CD14-positive monocyte (primary cell): ENCODE measurements at regions not wholly inside any gene's neighbourhood (a gene's known extent, or its start where the extent isn't known, plus 50 kb on each side); places are given as distances from the start of the nearest gene placed in this dataset.

Experiments
- DNase-seq, 3 donors: peaks; one replicate each; pipeline ENCODE4 v3.0.0-alpha.2; 2011 to 2022
- H2AFZ ChIP-seq: 2 replicates; pipeline ENCODE4 v1.6.0; 2012; ENCODE audit warnings: mild to moderate bottlenecking, low read depth, low read length, inconsistent platforms; ENCODE audit not compliant: insufficient read depth, poor library complexity, severe bottlenecking
- H3K27ac ChIP-seq, 2 donors: 1 replicate in 1 of 2; 2 replicates in 1 of 2; pipeline ENCODE4 v1.5.1; 2012 to 2013; ENCODE audit warnings: low read length in 2 of 2, control low read depth in 1 of 2, inconsistent platforms in 1 of 2, low read depth in 1 of 2, mild to moderate bottlenecking in 1 of 2
- H3K27me3 ChIP-seq, 2 donors: one replicate each; pipeline versions ENCODE4 v1.6.0 to v1.6.1; 2011 to 2013; ENCODE audit warnings: low read length in 2 of 2; ENCODE audit not compliant: control insufficient read depth in 2 of 2, insufficient read depth in 2 of 2
- H3K36me3 ChIP-seq, 2 donors: replicated peaks in 1 of 2; 1 replicate in 1 of 2; 2 replicates in 1 of 2; pipeline versions ENCODE4 v1.5.1 to v1.6.1; 2012 to 2013; ENCODE audit warnings: low read length in 2 of 2, control low read depth in 1 of 2, inconsistent platforms in 1 of 2, mild to moderate bottlenecking in 1 of 2; ENCODE audit not compliant: insufficient read depth in 2 of 2, control insufficient read depth in 1 of 2
- H3K4me1 ChIP-seq, 2 donors: 1 replicate in 1 of 2; 2 replicates in 1 of 2; pipeline versions ENCODE4 v1.5.1 to v1.6.1; 2012 to 2013; ENCODE audit warnings: low read length in 2 of 2, control low read depth in 1 of 2, inconsistent platforms in 1 of 2, mild to moderate bottlenecking in 1 of 2, moderate library complexity in 1 of 2; ENCODE audit not compliant: insufficient read depth in 2 of 2, control insufficient read depth in 1 of 2
- H3K4me2 ChIP-seq: replicated peaks from 2 replicates; pipeline ENCODE3; 2012; ENCODE audit warnings: low read length, moderate library complexity, mild to moderate bottlenecking; ENCODE audit not compliant: poor library complexity, severe bottlenecking; ENCODE audit errors: extremely low read depth
- H3K4me3 ChIP-seq, 3 experiments: fragments of 200-600 bp in 1 of 3; sonication (generic) in 1 of 3; replicated peaks in 1 of 3; 1 replicate in 2 of 3; 2 replicates in 1 of 3; pipeline ENCODE4 v1.5.1; 2011 to 2013; ENCODE audit warnings: low read length in 3 of 3, mild to moderate bottlenecking in 3 of 3, control low read depth in 2 of 3, low read depth in 2 of 3, inconsistent platforms in 1 of 3, moderate library complexity in 1 of 3
- H3K79me2 ChIP-seq: 2 replicates; pipeline ENCODE4 v1.6.0; 2012; ENCODE audit warnings: mild to moderate bottlenecking, control low read depth, inconsistent platforms, low read length, moderate library complexity; ENCODE audit not compliant: insufficient read depth
- H3K9ac ChIP-seq: 2 replicates; pipeline ENCODE4 v1.6.0; 2017; ENCODE audit warnings: low read length, mild to moderate bottlenecking; ENCODE audit not compliant: insufficient read depth, poor library complexity, severe bottlenecking
- H3K9me3 ChIP-seq, 2 donors: replicated peaks in 1 of 2; 1 replicate in 1 of 2; 2 replicates in 1 of 2; pipeline versions ENCODE4 v1.5.1 to v1.6.1; 2012 to 2013; ENCODE audit warnings: low read length in 2 of 2, control low read depth in 1 of 2; ENCODE audit not compliant: control insufficient read depth in 1 of 2, insufficient read depth in 1 of 2
- H4K20me1 ChIP-seq: 2 replicates; pipeline ENCODE4 v1.6.0; 2012; ENCODE audit warnings: mild to moderate bottlenecking, low read length, control low read depth, moderate library complexity; ENCODE audit not compliant: insufficient read depth
- H3K27ac Mint-ChIP-seq, 7 donors: one replicate each; pipeline ENCODE4 v1.8.0; 2020; ENCODE audit warnings: mild to moderate bottlenecking in 7 of 7, mixed read lengths in 7 of 7, moderate library complexity in 6 of 7, inconsistent platforms in 2 of 7
- H3K27me3 Mint-ChIP-seq, 3 donors: one replicate each; pipeline ENCODE4 v1.8.0; 2021 to 2022; ENCODE audit warnings: low read depth in 3 of 3, mild to moderate bottlenecking in 3 of 3, mixed read lengths in 3 of 3, moderate library complexity in 3 of 3, inconsistent platforms in 1 of 3
- H3K36me3 Mint-ChIP-seq, 2 donors: one replicate each; pipeline ENCODE4 v1.8.0; 2020; ENCODE audit warnings: mixed read lengths in 2 of 2, inconsistent platforms in 1 of 2, mild to moderate bottlenecking in 1 of 2
- H3K4me1 Mint-ChIP-seq: one replicate; pipeline ENCODE4 v1.8.0; 2020; ENCODE audit warnings: mild to moderate bottlenecking, mixed read lengths
- H3K4me3 Mint-ChIP-seq, 2 donors: one replicate each; pipeline ENCODE4 v1.8.0; 2020; ENCODE audit warnings: mild to moderate bottlenecking in 2 of 2, mixed read lengths in 2 of 2, moderate library complexity in 1 of 2
- H3K9me3 Mint-ChIP-seq, 7 donors: one replicate each; pipeline ENCODE4 v1.8.0; 2020 to 2022; ENCODE audit warnings: mixed read lengths in 7 of 7, mild to moderate bottlenecking in 6 of 7, moderate library complexity in 6 of 7, inconsistent platforms in 2 of 7
- CTCF ChIP-seq: fragments of 200-600 bp; IDR thresholded peaks from one replicate; pipeline ENCODE4 v1.8.0; 2022; ENCODE audit warnings: antibody characterized with exemption, mild to moderate bottlenecking
- WGBS: methylation state at CpG from one replicate; pipeline ENCODE4 v1.1.5; 2013; ENCODE audit warnings: missing lambda C conversion rate; ENCODE audit not compliant: insufficient coverage; 5-methylcytosine and 5-hydroxymethylcytosine counted together
- intact Hi-C, 2 donors: fragments of 100-400 bp; cut with micrococcal nuclease; formaldehyde crosslinking; loops; one replicate each; pipeline versions ENCODE4 v1.15.0 to v1.15.1; 2023

GRCh38 chr9:107176436-107177151 lies 106.5 kb upstream of the RAD23B start:
- Mint-ChIP-seq H3K4me3 (no peak overlapping the region), H3K36me3 (no peaks in the 10 kb centered on the region), H3K27ac (no peak overlapping the region), H3K4me1 (no peaks in the 10 kb centered on the region), H3K9me3 (peaks cover 0 to 2% (median 0%) of the 10 kb centered on the region in 7 donors), H3K27me3 (peaks cover 1 to 3% (median 1%) of the 10 kb centered on the region in 3 donors)
- 84% methylated on average over 8 of the region's 12 CpGs for WGBS
- TF ChIP-seq CTCF: no peak
- Histone ChIP-seq H4K20me1 (no peaks in the 10 kb centered on the region), H2AFZ (no peak overlapping the region), H3K27ac (no peak overlapping the region), H3K9ac (no peak overlapping the region), H3K4me2 (no peak overlapping the region), H3K36me3 (no peaks in the 10 kb centered on the region), H3K4me3 (no peak overlapping the region), H3K27me3 (no peaks in the 10 kb centered on the region), H3K79me2 (no peaks in the 10 kb centered on the region), H3K4me1 (no peaks in the 10 kb centered on the region), H3K9me3 (no peaks in the 10 kb centered on the region)
- no peak for DNase-seq
- intact Hi-C loops: loop anchor here (10.0 kb wide), 1 partner anchor 1332 kb away; no protein-coding TSS in a partner anchor

GRCh38 chr9:107177243-107177839 lies 105.7 kb upstream of the RAD23B start:
- H3K36me3 Mint-ChIP-seq: no peaks in the 10 kb centered on the region
- WGBS: 90% methylated on average over 2 of the region's 7 CpGs
- H3K9me3 Mint-ChIP-seq: peaks cover 2 to 5% (median 3%) of the 10 kb centered on the region in 7 donors
- no peak overlapping the region for H3K4me3 Mint-ChIP-seq
- intact Hi-C loops: loop anchor here (10.0 kb wide), 1 partner anchor 1333 kb away; no protein-coding TSS in a partner anchor
- Histone ChIP-seq H3K9ac (no peak overlapping the region), H3K27ac (no peak overlapping the region), H4K20me1 (no peaks in the 10 kb centered on the region), H3K79me2 (no peaks in the 10 kb centered on the region), H2AFZ (no peak overlapping the region), H3K4me2 (no peak overlapping the region), H3K4me1 (no peaks in the 10 kb centered on the region), H3K36me3 (no peaks in the 10 kb centered on the region), H3K9me3 (peaks cover 4% of the 10 kb centered on the region in 2 donors), H3K27me3 (no peaks in the 10 kb centered on the region), H3K4me3 (no peak overlapping the region)
- H3K27me3 Mint-ChIP-seq: peaks cover 1 to 3% (median 2%) of the 10 kb centered on the region in 3 donors
- no peak overlapping the region for H3K27ac Mint-ChIP-seq
- no peak for TF ChIP-seq CTCF
- no peaks in the 10 kb centered on the region for H3K4me1 Mint-ChIP-seq
- DNase-seq: no peak
